DMS 273 treated with DMSO at 0.1 percent for 48 hours (cell line): ENCODE measurements at regions not wholly inside any gene's neighbourhood (a gene's known extent, or its start where the extent isn't known, plus 50 kb on each side); places are given as distances from the start of the nearest gene placed in this dataset.
"Not testable (repeated sequence)": the region's sequence is repeated elsewhere in the genome, so short reads cannot be mapped to it uniquely, and the experiment has no call there.

Experiments used
- DNase-seq: peaks from one replicate; lab custom pipeline; 2025; lab: John Stamatoyannopoulos, UW

GRCh38 chr2:147013696-147014392 lies 831.0 kb upstream of the ACVR2A start:
- DNase-seq = no peak

GRCh38 chr2:147008481-147008880 lies 836.3 kb upstream of the ACVR2A start:
- no peak for DNase-seq

GRCh38 chr2:147006736-147007141 lies 838.1 kb upstream of the ACVR2A start:
- DNase-seq = no peak

- no peak for DNase-seq
Observed at GRCh38 chr2:147003081-147003480, 841.7 kb upstream of the ACVR2A start.

GRCh38 chr2:147002256-147002655 lies 842.6 kb upstream of the ACVR2A start:
- DNase-seq = no peak

- no peak for DNase-seq
Observed at GRCh38 chr2:147001061-147001460, 843.8 kb upstream of the ACVR2A start.

GRCh38 chr2:147000151-147000550 lies 844.7 kb upstream of the ACVR2A start:
- DNase-seq = not testable (repeated sequence)

GRCh38 chr2:146997945-146998344 lies 846.9 kb upstream of the ACVR2A start:
- DNase-seq = no peak

- no peak for DNase-seq
Observed at GRCh38 chr2:146997488-146997887, 847.3 kb upstream of the ACVR2A start.

GRCh38 chr2:146994246-146994645 lies 850.6 kb upstream of the ACVR2A start:
- DNase-seq = no peak

GRCh38 chr2:146992466-146992865 lies 852.4 kb upstream of the ACVR2A start:
- no peak for DNase-seq

- DNase-seq = no peak
Observed at GRCh38 chr2:146992057-146992456, 852.8 kb upstream of the ACVR2A start.

GRCh38 chr2:146990311-146991054 lies 854.3 kb upstream of the ACVR2A start:
- DNase-seq = no peak

- DNase-seq = no peak
Observed at GRCh38 chr2:146989741-146990140, 855.1 kb upstream of the ACVR2A start.

- no peak for DNase-seq
Observed at GRCh38 chr2:146987996-146988395, 856.8 kb upstream of the ACVR2A start.

GRCh38 chr2:146986161-146986560 lies 858.7 kb upstream of the ACVR2A start:
- DNase-seq = no peak

- no peak for DNase-seq
Observed at GRCh38 chr2:146985753-146986152, 859.1 kb upstream of the ACVR2A start.

GRCh38 chr2:146984014-146984413 lies 860.8 kb upstream of the ACVR2A start:
- no peak for DNase-seq

GRCh38 chr2:146982393-146982846 lies 862.4 kb upstream of the ACVR2A start:
- DNase-seq = no peak

- DNase-seq = no peak
Observed at GRCh38 chr2:146981921-146982320, 862.9 kb upstream of the ACVR2A start.

GRCh38 chr2:146979746-146980145 lies 865.1 kb upstream of the ACVR2A start:
- no peak for DNase-seq

GRCh38 chr2:146978577-146979555 lies 866.0 kb upstream of the ACVR2A start:
- no peak for DNase-seq
